HepG2 (cell line): ENCODE measurements at regions not wholly inside any gene's neighbourhood (a gene's known extent, or its start where the extent isn't known, plus 50 kb on each side); places are given as distances from the start of the nearest gene placed in this dataset.
A peak's percentile ranks its signal among the peaks of the same experiment; 100 is the strongest.

ENCODE experiments used
- CHD2 ChIP-seq: IDR thresholded peaks from 2 replicates; pipeline ENCODE4 v1.6.1; 2011; ENCODE audit warnings: low read depth, low read length, improper control_type of control experiment
- GZF1 ChIP-seq: sonication (generic); formaldehyde crosslinking; IDR thresholded peaks from 2 replicates; pipeline ENCODE4 v1.5.1; 2020; ENCODE audit warnings: mild to moderate bottlenecking, missing genetic modification reagents
- KDM1A ChIP-seq: IDR thresholded peaks from 2 replicates; pipeline ENCODE4 v1.6.1; 2016; ENCODE audit warnings: missing compliant biosample characterization
- MATR3 ChIP-seq: sonication (generic); formaldehyde crosslinking; IDR thresholded peaks from 2 replicates; pipeline ENCODE4 v1.4.0; 2020; ENCODE audit warnings: missing genetic modification reagents
- SETDB1 ChIP-seq: sonication (generic); formaldehyde crosslinking; IDR thresholded peaks from 2 replicates; pipeline ENCODE4 v1.5.1; 2020; ENCODE audit warnings: missing genetic modification reagents, mild to moderate bottlenecking, borderline replicate concordance
- SMC3 ChIP-seq: IDR thresholded peaks from 2 replicates; pipeline ENCODE4 v1.6.1; 2011; ENCODE audit warnings: low read length, improper control_type of control experiment
- TEAD3 ChIP-seq: optimal IDR thresholded peaks from 2 replicates; pipeline ENCODE3; 2016; ENCODE audit warnings: borderline replicate concordance
- XRCC5 ChIP-seq: fragments of 200-400 bp; formaldehyde crosslinking; optimal IDR thresholded peaks from 2 replicates; pipeline ENCODE3; 2017; ENCODE audit warnings: mild to moderate bottlenecking, low read length
- ZNF24 ChIP-seq: fragments of 450-650 bp; IDR thresholded peaks from 2 replicates; pipeline ENCODE4 v1.6.1; 2017; ENCODE audit warnings: antibody characterized with exemption, mild to moderate bottlenecking
- ZNF256 ChIP-seq: sonication (generic); formaldehyde crosslinking; conservative IDR thresholded peaks from 2 replicates; pipeline ENCODE4 v1.4.0; 2020; ENCODE audit warnings: missing genetic modification reagents
- ZNF75D ChIP-seq: sonication (generic); formaldehyde crosslinking; IDR thresholded peaks from 2 replicates; pipeline ENCODE4 v1.8.1; 2023; ENCODE audit warnings: missing genetic modification reagents, mild to moderate bottlenecking, borderline replicate concordance
- ZNF883 ChIP-seq: sonication (generic); formaldehyde crosslinking; IDR thresholded peaks from 2 replicates; pipeline ENCODE4 v1.5.1; 2020; ENCODE audit warnings: mild to moderate bottlenecking, missing genetic modification reagents; ENCODE audit errors: not compliant biosample characterization
- TF ChIP-seq, protein P1 (sequence below): sonication (generic); formaldehyde crosslinking; IDR thresholded peaks from 2 replicates; pipeline ENCODE4 v1.4.0; 2020; ENCODE audit warnings: missing genetic modification reagents
- TF ChIP-seq, protein P2 (sequence below): sonication (generic); formaldehyde crosslinking; IDR thresholded peaks from 2 replicates; pipeline ENCODE4 v1.4.0; 2020; ENCODE audit warnings: mild to moderate bottlenecking, missing genetic modification reagents
- TF ChIP-seq, protein P3 (sequence below): sonication (generic); formaldehyde crosslinking; IDR thresholded peaks from 2 replicates; pipeline ENCODE4 v1.4.0; 2020; ENCODE audit warnings: missing genetic modification reagents; ENCODE audit errors: not compliant biosample characterization
- TF ChIP-seq, protein P4 (sequence below): sonication (generic); formaldehyde crosslinking; IDR thresholded peaks from 2 replicates; pipeline ENCODE4 v1.5.1; 2020; ENCODE audit warnings: missing genetic modification reagents, mild to moderate bottlenecking, borderline replicate concordance
- TF ChIP-seq, protein P5 (sequence below): sonication (generic); formaldehyde crosslinking; IDR thresholded peaks from 2 replicates; pipeline ENCODE4 v1.5.1; 2020; ENCODE audit warnings: mild to moderate bottlenecking, missing genetic modification reagents, moderate library complexity
- TF ChIP-seq, protein P6 (sequence below): sonication (generic); formaldehyde crosslinking; IDR thresholded peaks from 2 replicates; pipeline ENCODE4 v1.5.1; 2020; ENCODE audit warnings: mild to moderate bottlenecking, missing genetic modification reagents
- TF ChIP-seq, protein P7 (sequence below): sonication (generic); formaldehyde crosslinking; IDR thresholded peaks from 2 replicates; pipeline ENCODE4 v1.8.0; 2022; ENCODE audit warnings: missing genetic modification reagents, low read depth, mild to moderate bottlenecking, borderline replicate concordance

DNA sequence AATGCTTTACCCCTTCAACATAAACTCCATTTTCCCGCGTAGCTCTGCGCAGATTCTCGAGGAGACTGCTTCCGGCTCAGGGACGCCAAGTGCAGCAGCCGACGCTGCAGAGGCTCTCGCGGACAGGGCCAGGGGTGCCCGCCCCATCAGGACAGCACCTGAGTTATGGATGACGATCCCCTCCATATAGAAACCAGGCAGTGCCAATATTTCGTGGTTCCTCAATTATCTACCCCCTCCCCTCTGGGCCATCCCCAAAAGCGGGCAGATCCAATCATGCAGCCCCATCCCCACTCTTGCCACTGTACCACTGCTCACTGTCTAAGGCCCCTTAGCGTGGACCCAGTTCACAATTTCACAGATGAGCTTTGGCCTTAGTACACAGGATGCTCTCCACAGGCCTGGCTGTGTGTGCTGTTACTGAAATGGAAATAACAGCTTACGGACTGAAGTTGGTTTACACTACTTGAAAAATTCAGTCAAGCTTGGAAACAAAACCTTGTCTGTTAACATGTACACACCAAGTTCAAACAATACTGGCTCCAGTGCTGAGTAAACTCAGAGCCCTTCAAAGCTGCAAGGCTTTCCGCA lies 74.5 kb downstream of the DACT2 start (continued):
- TF ChIP-seq, protein P1, sequence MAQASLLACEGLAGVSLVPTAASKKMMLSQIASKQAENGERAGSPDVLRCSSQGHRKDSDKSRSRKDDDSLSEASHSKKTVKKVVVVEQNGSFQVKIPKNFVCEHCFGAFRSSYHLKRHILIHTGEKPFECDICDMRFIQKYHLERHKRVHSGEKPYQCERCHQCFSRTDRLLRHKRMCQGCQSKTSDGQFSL (CRISPR knock-in tag): no peak
- TF ChIP-seq ZNF24 (no peak), XRCC5 (no peak), MATR3 (CRISPR knock-in tag) (no peak), KDM1A (no peak; the same call in 1 of the 2 replicates), CHD2 (no peak), ZNF75D (CRISPR knock-in tag) (no peak), SETDB1 (CRISPR knock-in tag) (no peak), GZF1 (CRISPR knock-in tag) (no peak), TEAD3 (CRISPR knock-in tag) (peak; percentile 53), SMC3 (peak; percentile 32), ZNF883 (CRISPR knock-in tag) (no peak), ZNF256 (CRISPR knock-in tag) (no peak)
- TF ChIP-seq, protein P2, sequence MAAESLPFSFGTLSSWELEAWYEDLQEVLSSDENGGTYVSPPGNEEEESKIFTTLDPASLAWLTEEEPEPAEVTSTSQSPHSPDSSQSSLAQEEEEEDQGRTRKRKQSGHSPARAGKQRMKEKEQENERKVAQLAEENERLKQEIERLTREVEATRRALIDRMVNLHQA (CRISPR knock-in tag): no peak
- TF ChIP-seq, protein P3, sequence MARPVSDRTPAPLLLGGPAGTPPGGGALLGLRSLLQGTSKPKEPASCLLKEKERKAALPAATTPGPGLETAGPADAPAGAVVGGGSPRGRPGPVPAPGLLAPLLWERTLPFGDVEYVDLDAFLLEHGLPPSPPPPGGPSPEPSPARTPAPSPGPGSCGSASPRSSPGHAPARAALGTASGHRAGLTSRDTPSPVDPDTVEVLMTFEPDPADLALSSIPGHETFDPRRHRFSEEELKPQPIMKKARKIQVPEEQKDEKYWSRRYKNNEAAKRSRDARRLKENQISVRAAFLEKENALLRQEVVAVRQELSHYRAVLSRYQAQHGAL (CRISPR knock-in tag): no peak
- TF ChIP-seq, protein P4, sequence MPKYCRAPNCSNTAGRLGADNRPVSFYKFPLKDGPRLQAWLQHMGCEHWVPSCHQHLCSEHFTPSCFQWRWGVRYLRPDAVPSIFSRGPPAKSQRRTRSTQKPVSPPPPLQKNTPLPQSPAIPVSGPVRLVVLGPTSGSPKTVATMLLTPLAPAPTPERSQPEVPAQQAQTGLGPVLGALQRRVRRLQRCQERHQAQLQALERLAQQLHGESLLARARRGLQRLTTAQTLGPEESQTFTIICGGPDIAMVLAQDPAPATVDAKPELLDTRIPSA (CRISPR knock-in tag): 0 out of 2 replicates have a peak, but pooled peaks have one; percentile 30
- TF ChIP-seq, protein P5, sequence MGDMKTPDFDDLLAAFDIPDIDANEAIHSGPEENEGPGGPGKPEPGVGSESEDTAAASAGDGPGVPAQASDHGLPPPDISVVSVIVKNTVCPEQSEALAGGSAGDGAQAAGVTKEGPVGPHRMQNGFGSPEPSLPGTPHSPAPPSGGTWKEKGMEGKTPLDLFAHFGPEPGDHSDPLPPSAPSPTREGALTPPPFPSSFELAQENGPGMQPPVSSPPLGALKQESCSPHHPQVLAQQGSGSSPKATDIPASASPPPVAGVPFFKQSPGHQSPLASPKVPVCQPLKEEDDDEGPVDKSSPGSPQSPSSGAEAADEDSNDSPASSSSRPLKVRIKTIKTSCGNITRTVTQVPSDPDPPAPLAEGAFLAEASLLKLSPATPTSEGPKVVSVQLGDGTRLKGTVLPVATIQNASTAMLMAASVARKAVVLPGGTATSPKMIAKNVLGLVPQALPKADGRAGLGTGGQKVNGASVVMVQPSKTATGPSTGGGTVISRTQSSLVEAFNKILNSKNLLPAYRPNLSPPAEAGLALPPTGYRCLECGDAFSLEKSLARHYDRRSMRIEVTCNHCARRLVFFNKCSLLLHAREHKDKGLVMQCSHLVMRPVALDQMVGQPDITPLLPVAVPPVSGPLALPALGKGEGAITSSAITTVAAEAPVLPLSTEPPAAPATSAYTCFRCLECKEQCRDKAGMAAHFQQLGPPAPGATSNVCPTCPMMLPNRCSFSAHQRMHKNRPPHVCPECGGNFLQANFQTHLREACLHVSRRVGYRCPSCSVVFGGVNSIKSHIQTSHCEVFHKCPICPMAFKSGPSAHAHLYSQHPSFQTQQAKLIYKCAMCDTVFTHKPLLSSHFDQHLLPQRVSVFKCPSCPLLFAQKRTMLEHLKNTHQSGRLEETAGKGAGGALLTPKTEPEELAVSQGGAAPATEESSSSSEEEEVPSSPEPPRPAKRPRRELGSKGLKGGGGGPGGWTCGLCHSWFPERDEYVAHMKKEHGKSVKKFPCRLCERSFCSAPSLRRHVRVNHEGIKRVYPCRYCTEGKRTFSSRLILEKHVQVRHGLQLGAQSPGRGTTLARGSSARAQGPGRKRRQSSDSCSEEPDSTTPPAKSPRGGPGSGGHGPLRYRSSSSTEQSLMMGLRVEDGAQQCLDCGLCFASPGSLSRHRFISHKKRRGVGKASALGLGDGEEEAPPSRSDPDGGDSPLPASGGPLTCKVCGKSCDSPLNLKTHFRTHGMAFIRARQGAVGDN: peak; percentile 58
- TF ChIP-seq, protein P6, sequence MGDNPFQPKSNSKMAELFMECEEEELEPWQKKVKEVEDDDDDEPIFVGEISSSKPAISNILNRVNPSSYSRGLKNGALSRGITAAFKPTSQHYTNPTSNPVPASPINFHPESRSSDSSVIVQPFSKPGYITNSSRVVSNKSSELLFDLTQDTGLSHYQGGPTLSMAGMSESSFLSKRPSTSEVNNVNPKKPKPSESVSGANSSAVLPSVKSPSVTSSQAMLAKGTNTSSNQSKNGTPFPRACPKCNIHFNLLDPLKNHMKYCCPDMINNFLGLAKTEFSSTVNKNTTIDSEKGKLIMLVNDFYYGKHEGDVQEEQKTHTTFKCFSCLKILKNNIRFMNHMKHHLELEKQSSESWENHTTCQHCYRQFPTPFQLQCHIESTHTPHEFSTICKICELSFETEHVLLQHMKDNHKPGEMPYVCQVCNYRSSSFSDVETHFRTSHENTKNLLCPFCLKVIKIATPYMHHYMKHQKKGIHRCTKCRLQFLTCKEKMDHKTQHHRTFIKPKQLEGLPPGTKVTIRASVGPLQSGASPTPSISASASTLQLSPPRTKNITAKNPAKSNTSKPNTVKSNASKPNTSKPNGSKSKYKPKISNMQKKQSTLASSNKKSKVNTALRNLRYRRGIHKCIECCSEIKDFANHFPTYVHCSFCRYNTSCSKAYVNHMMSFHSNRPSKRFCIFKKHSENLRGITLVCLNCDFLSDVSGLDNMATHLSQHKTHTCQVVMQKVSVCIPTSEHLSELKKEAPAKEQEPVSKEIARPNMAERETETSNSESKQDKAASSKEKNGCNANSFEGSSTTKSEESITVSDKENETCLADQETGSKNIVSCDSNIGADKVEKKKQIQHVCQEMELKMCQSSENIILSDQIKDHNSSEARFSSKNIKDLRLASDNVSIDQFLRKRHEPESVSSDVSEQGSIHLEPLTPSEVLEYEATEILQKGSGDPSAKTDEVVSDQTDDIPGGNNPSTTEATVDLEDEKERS (CRISPR knock-in tag): no peak
- TF ChIP-seq, protein P7, sequence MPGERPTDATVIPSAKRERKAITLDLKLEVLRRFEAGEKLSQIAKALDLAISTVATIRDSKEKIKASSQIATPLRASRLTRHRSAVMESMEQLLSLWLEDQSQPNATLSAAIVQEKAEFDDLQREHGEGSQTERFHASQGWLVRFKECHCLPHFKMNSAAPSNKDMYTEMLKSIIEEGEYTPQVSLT (CRISPR knock-in tag): no peak
